ENCODE measurements at regions not wholly inside any gene's neighbourhood (a gene's known extent, or its start where the extent isn't known, plus 50 kb on each side); places are given as distances from the start of the nearest gene placed in this dataset.

- TF ChIP-seq CTCF (IDR thresholded peaks at IDR 0.05), result no peak
- no peak for TF ChIP-seq POLR2A (IDR thresholded peaks at IDR 0.05)
Measured at GRCh38 chr6:90462102-90462501, 124.8 kb downstream of the MAP3K7 start.
